ENCODE measurements at regions not wholly inside any gene's neighbourhood (a gene's known extent, or its start where the extent isn't known, plus 50 kb on each side); places are given as distances from the start of the nearest gene placed in this dataset.

GRCh38 chr17:71649941-71650350, 470.9 kb upstream of the SOX9 start:
- DNase-seq (no peak), ATAC-seq (no peak)
- intact Hi-C loops (cut with DNase I): no loop called here

- DNase-seq (no peak), ATAC-seq (no peak)
- intact Hi-C loops (cut with DNase I): no loop called here
Measured at GRCh38 chr17:71655542-71655941, 465.3 kb upstream of the SOX9 start.

GRCh38 chr17:71656964-71657858, 463.6 kb upstream of the SOX9 start:
- ATAC-seq (no peak), DNase-seq (no peak)
- intact Hi-C loops (cut with DNase I): no loop called here

GRCh38 chr17:71658996-71659395, 461.8 kb upstream of the SOX9 start:
- intact Hi-C loops (cut with DNase I): no loop called here
- ATAC-seq (no peak), DNase-seq (no peak)

- DNase-seq (no peak), ATAC-seq (no peak)
- intact Hi-C loops (cut with DNase I): no loop called here
Measured at GRCh38 chr17:71664861-71665260, 456.0 kb upstream of the SOX9 start.

GRCh38 chr17:71666047-71666446, 454.8 kb upstream of the SOX9 start:
- ATAC-seq (no peak), DNase-seq (no peak)
- intact Hi-C loops (cut with DNase I): no loop called here

- ATAC-seq (no peak), DNase-seq (no peak)
- intact Hi-C loops (cut with DNase I): no loop called here
Measured at GRCh38 chr17:71667661-71668060, 453.2 kb upstream of the SOX9 start.

- no peak for ATAC-seq
- intact Hi-C loops (cut with DNase I): no loop called here
Measured at GRCh38 chr17:71668807-71669206, 452.0 kb upstream of the SOX9 start.

GRCh38 chr17:71677439-71677838, 443.4 kb upstream of the SOX9 start:
- intact Hi-C loops (cut with DNase I): no loop called here
- no peak for ATAC-seq
- DNase-seq: no peak

More at GRCh38 chr17:71668807-71669206, 452.0 kb upstream of the SOX9 start:
- DNase-seq: no peak

GRCh38 chr17:71679832-71680231, 441.0 kb upstream of the SOX9 start:
- intact Hi-C loops (cut with DNase I): no loop called here
- ATAC-seq: no peak
- no peak for DNase-seq

- DNase-seq: no peak
- intact Hi-C loops (cut with DNase I): no loop called here
- ATAC-seq: no peak
Measured at GRCh38 chr17:71681427-71682173, 439.2 kb upstream of the SOX9 start.

GRCh38 chr17:71682174-71682494, 438.7 kb upstream of the SOX9 start:
- intact Hi-C loops (cut with DNase I): no loop called here
- ATAC-seq (no peak), DNase-seq (no peak)

- ATAC-seq: no peak
- intact Hi-C loops (cut with DNase I): no loop called here
- DNase-seq: no peak
Measured at GRCh38 chr17:71689782-71690181, 431.0 kb upstream of the SOX9 start.

- ATAC-seq (no peak), DNase-seq (no peak)
- intact Hi-C loops (cut with DNase I): no loop called here
Measured at GRCh38 chr17:71699907-71700306, 420.9 kb upstream of the SOX9 start.

GRCh38 chr17:71703701-71704100, 417.1 kb upstream of the SOX9 start:
- intact Hi-C loops (cut with DNase I): no loop called here
- ATAC-seq: no peak
- DNase-seq: no peak

GRCh38 chr17:71709271-71709890, 411.4 kb upstream of the SOX9 start:
- intact Hi-C loops (cut with DNase I): no loop called here
- DNase-seq (no peak), ATAC-seq (no peak)

GRCh38 chr17:71709946-71710345, 410.9 kb upstream of the SOX9 start:
- no peak for DNase-seq

GRCh38 chr17:71710816-71711215, 410.0 kb upstream of the SOX9 start:
- DNase-seq (no peak), ATAC-seq (no peak)
- intact Hi-C loops (cut with DNase I): no loop called here

More at GRCh38 chr17:71709946-71710345, 410.9 kb upstream of the SOX9 start:
- ATAC-seq: no peak
- intact Hi-C loops (cut with DNase I): no loop called here

- no peak for DNase-seq
- intact Hi-C loops (cut with DNase I): no loop called here
Measured at GRCh38 chr17:71713846-71714245, 407.0 kb upstream of the SOX9 start.

GRCh38 chr17:71724339-71724738, 396.5 kb upstream of the SOX9 start:
- intact Hi-C loops (cut with DNase I): no loop called here
- DNase-seq: no peak
- no peak for ATAC-seq

More at GRCh38 chr17:71713846-71714245, 407.0 kb upstream of the SOX9 start:
- no peak for ATAC-seq
